Effector memory CD8-positive, alpha-beta T cell (primary cell): ENCODE measurements at regions not wholly inside any gene's neighbourhood (a gene's known extent, or its start where the extent isn't known, plus 50 kb on each side); places are given as distances from the start of the nearest gene placed in this dataset.

Experiments
- ATAC-seq: fragments of 150-1000 bp; cut with Tn5 transposase; replicated peaks from 2 replicates; pipeline ENCODE4 v1.10.0; 2021; ENCODE audit warnings: mild to moderate bottlenecking, moderate library complexity
- DNase-seq, 3 experiments: peaks; one replicate each; pipeline ENCODE4 v3.0.0; 2021
- H3K27ac Mint-ChIP-seq, 2 donors: one replicate each; pipeline ENCODE4 v1.8.0; 2022; ENCODE audit warnings: mild to moderate bottlenecking in 2 of 2, mixed read lengths in 2 of 2, moderate library complexity in 2 of 2
- H3K27me3 Mint-ChIP-seq, 2 donors: one replicate each; pipeline ENCODE4 v1.8.0; 2022; ENCODE audit warnings: mixed read lengths in 2 of 2
- H3K36me3 Mint-ChIP-seq: one replicate; pipeline ENCODE4 v1.8.0; 2022; ENCODE audit warnings: mild to moderate bottlenecking, moderate library complexity, mixed read lengths; ENCODE audit not compliant: insufficient read depth
- H3K4me1 Mint-ChIP-seq, 2 donors: one replicate each; pipeline ENCODE4 v1.8.0; 2022; ENCODE audit warnings: low read depth in 2 of 2, mixed read lengths in 2 of 2
- H3K4me3 Mint-ChIP-seq, 2 donors: one replicate each; pipeline ENCODE4 v1.8.0; 2022; ENCODE audit warnings: mild to moderate bottlenecking in 2 of 2, mixed read lengths in 2 of 2, moderate library complexity in 2 of 2
- H3K9me3 Mint-ChIP-seq, 2 donors: one replicate each; pipeline ENCODE4 v1.8.0; 2022; ENCODE audit warnings: mixed read lengths in 2 of 2

DNA sequence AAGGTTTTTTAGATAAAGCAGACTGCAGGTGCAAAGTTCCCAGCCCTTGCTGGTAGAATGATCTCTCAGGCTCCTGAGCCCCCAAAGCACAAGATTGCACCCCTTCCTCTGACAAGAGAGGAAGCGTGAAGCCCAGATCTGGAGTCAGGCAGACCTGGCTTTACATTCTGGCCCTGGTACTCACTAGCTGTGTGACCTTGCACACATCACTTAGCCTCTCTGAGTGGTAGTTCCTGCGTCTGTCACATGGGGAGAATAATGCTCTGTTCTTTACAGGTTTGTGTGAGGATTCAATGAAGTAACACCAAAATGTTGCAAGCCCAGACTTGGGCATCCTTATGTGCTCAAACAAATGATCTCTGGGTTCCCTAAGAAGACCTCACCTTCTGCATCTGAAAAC, 141.5 kb downstream of the SMAD6 start:
- ATAC-seq, result no peak
- no peaks in the 10 kb centered on the region for H3K36me3 Mint-ChIP-seq
- H3K27me3 Mint-ChIP-seq, result peaks cover 52 to 68% of the 10 kb centered on the region in 2 donors
- no peak overlapping the region for H3K4me3 Mint-ChIP-seq
- peaks cover 0 to 7% of the 10 kb centered on the region in 2 donors for H3K4me1 Mint-ChIP-seq
- no peaks in the 10 kb centered on the region for H3K9me3 Mint-ChIP-seq
- DNase-seq, result no peak
- H3K27ac Mint-ChIP-seq, result no peak overlapping the region

DNA sequence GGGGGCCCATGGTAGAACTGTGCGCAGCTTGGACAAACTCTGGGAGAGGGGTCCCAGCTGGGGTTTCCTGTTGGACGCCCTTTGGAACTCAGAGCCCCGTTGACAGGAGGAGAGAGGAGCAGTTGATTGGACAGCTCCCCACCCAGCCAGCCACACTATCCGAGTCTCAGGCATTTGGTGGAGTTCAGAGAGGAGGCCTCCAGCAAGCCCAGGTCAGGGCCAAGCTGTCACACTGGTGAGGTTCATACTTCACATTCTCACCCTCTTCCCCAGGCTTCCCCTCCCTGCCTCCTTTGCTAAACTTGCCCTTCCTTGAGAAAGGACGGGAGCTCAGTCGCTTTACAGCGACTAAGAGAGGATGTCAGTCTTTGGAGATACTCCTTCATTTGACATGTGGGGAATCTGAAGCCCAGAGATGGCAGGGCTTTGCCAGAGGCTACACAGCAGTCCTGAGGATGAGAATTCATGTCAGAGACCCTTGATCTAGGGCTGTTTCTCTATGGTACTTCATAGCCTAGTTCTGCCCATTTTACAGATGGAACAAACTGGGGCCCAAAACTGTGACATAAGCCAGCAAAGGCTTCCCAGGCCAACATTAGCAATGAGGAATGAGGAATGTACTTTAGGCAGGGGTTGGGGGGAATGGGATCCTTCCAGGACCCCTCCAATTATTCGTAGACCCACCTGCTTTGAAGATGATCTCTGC, 142.2 kb downstream of the SMAD6 start:
- Mint-ChIP-seq H3K4me3 (no peak overlapping the region), H3K36me3 (no peaks in the 10 kb centered on the region), H3K27ac (no peak overlapping the region), H3K27me3 (peaks cover 52 to 71% of the 10 kb centered on the region in 2 donors), H3K9me3 (no peaks in the 10 kb centered on the region), H3K4me1 (peaks cover 0 to 7% of the 10 kb centered on the region in 2 donors)
- ATAC-seq, result no peak
- no peak for DNase-seq

DNA sequence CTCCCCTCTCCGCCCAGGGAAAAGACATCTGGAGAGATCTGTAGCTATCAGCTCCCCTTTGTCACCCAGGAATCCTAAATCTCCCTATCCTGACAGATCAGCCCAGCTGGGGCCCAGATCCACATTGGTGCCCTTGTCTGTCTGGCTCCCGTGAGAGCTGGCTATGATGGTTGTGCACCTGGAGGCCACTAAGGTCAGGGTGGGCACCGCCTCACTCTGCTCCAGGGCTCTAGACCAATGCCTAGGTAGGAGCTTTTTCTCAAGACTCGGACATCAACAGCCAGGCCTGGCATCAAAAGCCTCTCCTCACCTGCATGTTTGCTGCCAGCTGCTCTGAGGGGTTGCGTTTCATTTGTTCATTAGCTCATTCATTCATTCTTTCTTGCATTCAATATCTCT, 142.7 kb downstream of the SMAD6 start:
- DNase-seq (no peak), ATAC-seq (no peak)
- H3K36me3 Mint-ChIP-seq, result no peaks in the 10 kb centered on the region
- no peak overlapping the region for H3K27ac Mint-ChIP-seq
- peaks cover 0 to 7% of the 10 kb centered on the region in 2 donors for H3K4me1 Mint-ChIP-seq
- no peaks in the 10 kb centered on the region for H3K9me3 Mint-ChIP-seq
- H3K27me3 Mint-ChIP-seq, result peaks cover 52 to 71% of the 10 kb centered on the region in 2 donors
- H3K4me3 Mint-ChIP-seq, result no peak overlapping the region

DNA sequence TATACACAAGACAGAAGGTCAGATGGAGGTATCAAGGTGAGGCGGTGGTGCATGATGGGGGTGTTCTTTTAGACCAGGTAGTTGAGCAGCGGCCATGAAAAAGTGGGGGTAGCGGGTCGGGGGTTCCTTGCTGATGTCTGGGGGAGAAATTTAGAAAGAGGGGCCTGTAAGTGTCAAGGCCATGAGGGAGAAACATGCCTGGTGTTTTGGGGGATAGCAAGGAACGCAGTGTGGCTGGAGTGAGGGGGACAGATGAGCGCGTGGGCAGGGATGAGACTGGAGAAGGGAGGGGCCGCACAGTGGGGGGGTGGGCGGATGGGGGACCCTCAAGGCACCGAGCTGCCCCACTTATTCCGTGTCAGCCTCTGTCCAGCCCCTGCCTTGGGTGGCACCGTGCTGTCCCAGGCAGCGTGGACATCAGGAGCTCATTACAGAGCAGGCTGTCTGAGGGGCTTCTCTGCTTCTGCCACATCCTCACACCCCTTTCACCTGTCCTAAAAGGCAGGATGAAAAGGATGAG, 143.3 kb downstream of the SMAD6 start:
- H3K27ac Mint-ChIP-seq, result no peak overlapping the region
- ATAC-seq, result no peak
- no peaks in the 10 kb centered on the region for H3K9me3 Mint-ChIP-seq
- peaks cover 52 to 71% of the 10 kb centered on the region in 2 donors for H3K27me3 Mint-ChIP-seq
- H3K4me3 Mint-ChIP-seq, result no peak overlapping the region
- peaks cover 0 to 7% of the 10 kb centered on the region in 2 donors for H3K4me1 Mint-ChIP-seq
- no peak for DNase-seq
- H3K36me3 Mint-ChIP-seq, result no peaks in the 10 kb centered on the region

DNA sequence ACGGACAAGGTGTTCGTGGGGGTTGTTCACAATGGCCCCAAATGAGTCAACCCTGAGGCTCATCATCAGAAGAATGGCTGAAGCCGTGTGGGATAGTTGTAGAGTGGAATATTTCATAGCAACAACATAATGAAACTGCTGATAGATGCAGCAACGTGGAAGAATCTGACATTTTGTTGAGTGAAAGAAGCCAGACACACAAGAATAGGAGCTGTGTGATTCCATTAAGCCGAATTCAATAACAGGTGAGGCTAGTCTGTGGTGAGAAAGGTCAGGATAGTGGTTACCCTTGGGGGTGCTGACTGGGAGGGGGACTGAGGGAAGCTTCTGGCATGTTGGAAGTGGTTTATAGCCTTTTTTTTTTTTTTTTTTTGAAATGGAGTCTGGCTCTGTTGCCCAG, 144.0 kb downstream of the SMAD6 start:
- H3K4me1 Mint-ChIP-seq, result peaks cover 1 to 8% of the 10 kb centered on the region in 2 donors
- peaks cover 47 to 66% of the 10 kb centered on the region in 2 donors for H3K27me3 Mint-ChIP-seq
- ATAC-seq, result no peak
- no peak overlapping the region for H3K27ac Mint-ChIP-seq
- DNase-seq, result no peak
- no peaks in the 10 kb centered on the region for H3K9me3 Mint-ChIP-seq
- no peaks in the 10 kb centered on the region for H3K36me3 Mint-ChIP-seq
- H3K4me3 Mint-ChIP-seq, result no peak overlapping the region

DNA sequence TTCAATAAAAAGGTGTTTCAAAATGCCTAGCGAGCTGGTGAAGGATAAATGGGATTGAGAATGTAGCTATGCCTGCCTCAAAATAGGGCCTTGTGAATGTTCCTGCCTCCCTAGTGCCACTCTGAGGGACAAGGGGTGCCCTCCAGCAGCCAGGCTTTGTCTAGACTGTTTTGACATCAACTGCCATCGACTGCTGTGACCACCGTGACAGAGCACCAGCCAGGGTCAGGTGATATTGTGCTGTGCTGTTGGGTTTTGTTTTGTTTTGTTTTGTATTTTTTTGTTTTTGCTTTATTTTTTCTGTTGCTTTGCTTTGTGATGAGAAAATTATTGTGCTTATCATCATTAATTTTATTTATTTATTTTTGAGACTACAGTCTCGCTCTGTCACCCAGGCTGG, 144.8 kb downstream of the SMAD6 start:
- Mint-ChIP-seq H3K27me3 (peaks cover 39 to 64% of the 10 kb centered on the region in 2 donors), H3K36me3 (no peaks in the 10 kb centered on the region), H3K9me3 (no peaks in the 10 kb centered on the region), H3K4me1 (peaks cover 6 to 10% of the 10 kb centered on the region in 2 donors), H3K4me3 (no peak overlapping the region), H3K27ac (no peak overlapping the region)
- no peak for ATAC-seq
- DNase-seq, result no peak

DNA sequence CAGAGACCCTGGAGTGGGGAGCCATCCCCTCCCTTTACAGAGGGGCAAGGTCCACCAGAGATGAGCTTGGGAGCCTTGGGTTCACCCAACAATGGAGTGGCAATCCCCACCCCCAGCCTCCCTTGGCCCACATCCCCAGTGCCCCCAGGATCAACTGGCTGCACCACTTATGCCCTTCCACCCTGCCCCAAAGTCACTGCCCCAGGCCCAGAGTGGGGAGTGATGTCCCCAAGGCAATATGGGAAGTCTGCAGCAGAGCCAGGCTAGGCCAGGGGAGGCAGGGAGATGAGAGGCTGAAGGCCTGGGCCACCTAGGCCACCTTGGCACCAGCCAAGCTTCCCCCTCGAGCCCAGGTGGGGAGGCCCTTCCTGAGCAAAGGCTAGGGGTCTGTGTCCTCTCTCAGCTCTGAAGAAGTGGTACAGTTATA, 145.5 kb downstream of the SMAD6 start:
- Mint-ChIP-seq H3K4me3 (no peak overlapping the region), H3K27ac (no peak overlapping the region), H3K27me3 (peaks cover 34 to 65% of the 10 kb centered on the region in 2 donors), H3K4me1 (peaks cover 8 to 10% of the 10 kb centered on the region in 2 donors), H3K9me3 (no peaks in the 10 kb centered on the region), H3K36me3 (no peaks in the 10 kb centered on the region)
- ATAC-seq (no peak), DNase-seq (no peak)

DNA sequence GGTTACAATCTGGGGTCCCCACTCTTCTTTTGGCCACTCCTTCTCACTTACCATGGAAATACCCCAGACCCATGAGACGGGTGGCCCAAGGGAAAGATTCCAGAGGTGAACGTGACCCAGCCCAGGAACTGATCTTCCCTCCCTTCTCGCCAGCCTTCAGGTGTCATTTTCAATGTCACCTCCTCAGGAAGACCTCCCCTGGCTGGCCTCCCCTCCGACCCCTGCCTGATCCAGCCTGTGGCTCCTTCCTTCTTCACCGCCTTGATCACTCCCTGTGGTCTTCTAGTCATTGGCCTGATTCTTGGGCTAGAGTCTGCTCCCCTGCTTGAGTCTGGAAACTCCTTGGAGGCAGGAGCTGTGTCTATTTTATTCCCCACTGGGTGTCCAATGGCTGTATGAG, 146.1 kb downstream of the SMAD6 start:
- ATAC-seq (no peak), DNase-seq (no peak)
- Mint-ChIP-seq H3K27me3 (peaks cover 31 to 66% of the 10 kb centered on the region in 2 donors), H3K9me3 (no peaks in the 10 kb centered on the region), H3K36me3 (no peaks in the 10 kb centered on the region), H3K4me1 (peaks cover 8 to 9% of the 10 kb centered on the region in 2 donors), H3K27ac (no peak overlapping the region), H3K4me3 (no peak overlapping the region)

DNA sequence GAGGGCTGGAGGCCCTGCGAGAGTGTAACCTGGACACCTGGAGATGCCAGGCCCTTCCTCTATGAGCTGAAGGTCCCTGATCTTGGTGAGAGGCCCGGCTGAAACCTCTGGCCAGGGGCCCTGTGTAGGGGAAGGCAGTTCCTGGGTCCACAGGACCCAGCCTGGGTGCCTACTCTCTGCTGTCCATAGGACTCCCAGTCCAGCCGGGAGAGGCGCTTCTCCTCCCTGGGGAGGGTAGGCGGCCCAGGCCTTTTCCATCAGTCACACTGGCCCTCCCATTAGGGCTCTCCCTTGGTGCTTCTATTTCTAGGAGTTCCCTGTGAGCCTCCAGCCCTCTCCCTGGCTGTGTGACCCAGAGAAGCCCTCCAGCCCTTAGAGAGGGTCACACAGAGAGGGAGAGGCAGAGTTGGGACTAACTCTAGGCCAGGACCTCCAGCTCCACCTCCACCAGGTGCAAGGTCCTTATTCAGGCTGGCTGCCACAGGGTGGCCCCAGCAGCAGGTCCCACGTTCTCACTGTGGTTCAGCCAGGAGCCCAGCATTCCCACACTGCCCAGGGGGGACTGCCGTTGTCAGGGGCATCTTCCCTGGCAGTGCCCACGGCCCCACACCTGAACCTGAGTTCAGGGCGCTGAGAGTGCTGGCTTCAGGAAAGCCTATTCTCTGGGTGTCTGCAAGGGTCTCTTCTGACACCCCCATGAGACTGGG, 146.8 kb downstream of the SMAD6 start:
- H3K27ac Mint-ChIP-seq, result no peak overlapping the region
- H3K9me3 Mint-ChIP-seq, result no peaks in the 10 kb centered on the region
- no peak overlapping the region for H3K4me3 Mint-ChIP-seq
- peaks cover 24 to 66% of the 10 kb centered on the region in 2 donors for H3K27me3 Mint-ChIP-seq
- H3K36me3 Mint-ChIP-seq, result no peaks in the 10 kb centered on the region
- ATAC-seq, result no peak
- peaks cover 7 to 8% of the 10 kb centered on the region in 2 donors for H3K4me1 Mint-ChIP-seq
- no peak for DNase-seq

DNA sequence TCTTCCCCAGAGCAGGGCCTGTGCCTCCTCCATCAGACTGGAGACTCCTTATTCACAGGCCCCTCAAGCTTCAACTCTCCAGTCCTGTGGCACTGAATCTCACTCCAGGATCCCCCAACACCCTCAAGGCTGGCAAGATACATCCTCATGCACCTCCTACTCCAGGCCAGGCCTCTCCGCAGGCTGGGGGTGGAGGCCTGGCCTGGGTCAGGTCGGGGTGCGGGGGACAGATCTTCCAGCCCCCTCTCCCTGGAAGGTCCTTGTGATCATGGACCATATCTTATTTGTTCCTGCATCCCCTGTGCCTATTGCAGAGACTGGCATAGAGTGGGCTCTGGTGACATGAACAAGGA, 147.3 kb downstream of the SMAD6 start:
- H3K27me3 Mint-ChIP-seq, result peaks cover 20 to 66% of the 10 kb centered on the region in 2 donors
- no peaks in the 10 kb centered on the region for H3K9me3 Mint-ChIP-seq
- H3K36me3 Mint-ChIP-seq, result no peaks in the 10 kb centered on the region
- no peak overlapping the region for H3K4me3 Mint-ChIP-seq
- H3K4me1 Mint-ChIP-seq, result peaks cover 7 to 8% of the 10 kb centered on the region in 2 donors
- ATAC-seq (no peak), DNase-seq (no peak)
- H3K27ac Mint-ChIP-seq, result no peak overlapping the region

DNA sequence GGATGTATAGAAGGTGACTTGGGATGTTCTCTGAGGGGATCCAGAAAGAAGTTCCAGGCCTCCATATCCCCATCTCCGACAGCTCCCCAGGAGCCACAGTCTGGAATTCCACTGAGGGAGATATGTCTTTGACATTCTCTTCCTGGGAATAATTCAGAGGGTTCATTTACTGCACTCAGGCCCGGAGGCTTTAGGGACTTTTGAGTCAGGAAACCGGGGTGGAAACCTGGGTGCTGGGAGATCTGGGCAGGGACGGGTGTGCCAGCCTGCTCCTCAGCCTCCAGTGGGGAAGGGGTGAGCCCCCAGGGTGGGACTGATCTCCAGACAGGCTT, 147.7 kb downstream of the SMAD6 start:
- H3K36me3 Mint-ChIP-seq, result no peaks in the 10 kb centered on the region
- H3K9me3 Mint-ChIP-seq, result no peaks in the 10 kb centered on the region
- peaks cover 16 to 66% of the 10 kb centered on the region in 2 donors for H3K27me3 Mint-ChIP-seq
- H3K27ac Mint-ChIP-seq, result no peak overlapping the region
- no peak for ATAC-seq
- H3K4me1 Mint-ChIP-seq, result peaks cover 7 to 8% of the 10 kb centered on the region in 2 donors
- no peak for DNase-seq
- H3K4me3 Mint-ChIP-seq, result no peak overlapping the region

DNA sequence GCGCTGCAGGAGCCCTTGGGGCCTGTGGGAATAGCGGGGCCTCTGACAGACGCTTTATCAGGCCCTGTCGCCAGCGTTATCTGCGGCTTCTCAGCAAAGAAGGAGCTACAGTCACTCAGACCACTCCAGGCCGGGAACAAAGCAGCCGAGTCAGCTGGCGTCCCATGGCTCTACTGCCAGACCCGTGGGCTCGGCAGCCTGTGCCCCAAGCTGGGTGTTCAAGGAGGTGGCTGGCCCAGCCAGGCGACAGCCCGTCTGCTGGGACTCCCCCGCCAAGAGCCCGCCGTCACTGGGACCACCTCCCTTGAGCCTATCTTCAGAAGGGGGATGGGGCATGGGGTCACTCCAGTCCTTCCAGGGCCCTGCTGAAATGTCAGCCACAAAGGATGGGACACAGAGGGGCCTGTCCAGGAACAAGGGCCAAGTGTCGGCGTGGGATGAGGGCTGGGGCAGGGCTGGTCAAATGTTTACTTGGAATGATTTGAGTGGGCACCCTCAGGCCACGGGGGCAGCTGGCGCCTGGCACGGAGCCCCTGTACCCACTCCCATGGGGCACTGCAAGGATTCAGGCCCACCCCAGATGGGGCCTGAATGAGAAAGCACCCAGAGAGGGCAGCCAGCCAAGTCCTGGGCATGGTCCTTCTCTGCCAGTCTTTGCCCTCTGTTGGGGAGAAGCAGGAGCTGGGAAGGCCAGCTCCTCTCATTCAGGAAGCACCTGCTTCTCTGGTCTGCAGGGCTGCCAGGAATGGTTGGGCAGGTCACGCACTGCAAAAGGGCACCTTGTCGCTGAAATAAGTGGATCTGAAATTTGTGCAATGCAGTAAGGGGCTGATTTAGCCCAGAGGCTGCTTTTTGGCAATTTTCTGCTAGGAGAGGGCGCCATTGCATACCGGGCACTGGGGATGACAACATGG, 148.3 kb downstream of the SMAD6 start:
- no peaks in the 10 kb centered on the region for H3K9me3 Mint-ChIP-seq
- H3K4me1 Mint-ChIP-seq, result peaks cover 7 to 8% of the 10 kb centered on the region in 2 donors
- ATAC-seq (no peak), DNase-seq (no peak)
- H3K27me3 Mint-ChIP-seq, result peaks cover 16 to 66% of the 10 kb centered on the region in 2 donors
- no peak overlapping the region for H3K27ac Mint-ChIP-seq
- H3K4me3 Mint-ChIP-seq, result no peak overlapping the region
- no peaks in the 10 kb centered on the region for H3K36me3 Mint-ChIP-seq

DNA sequence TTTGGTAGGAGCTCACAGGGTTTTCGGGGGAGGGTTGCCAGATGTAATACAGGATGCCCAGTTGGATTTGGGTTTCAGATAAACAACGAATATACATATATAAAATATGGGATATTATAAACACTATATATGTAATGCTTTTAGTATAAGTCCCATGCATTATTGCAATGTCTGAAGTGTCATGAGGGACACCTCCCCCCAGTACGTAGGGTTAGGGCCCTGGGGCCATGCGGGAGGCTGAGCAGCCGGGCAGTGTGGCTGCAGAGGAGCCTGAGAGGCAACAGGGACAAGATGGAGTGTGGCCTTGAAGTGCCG, 148.9 kb downstream of the SMAD6 start:
- H3K27me3 Mint-ChIP-seq, result peaks cover 12 to 64% of the 10 kb centered on the region in 2 donors
- H3K4me1 Mint-ChIP-seq, result peaks cover 7 to 8% of the 10 kb centered on the region in 2 donors
- ATAC-seq, result no peak
- no peaks in the 10 kb centered on the region for H3K9me3 Mint-ChIP-seq
- H3K4me3 Mint-ChIP-seq, result peak overlapping the region; percentile 3 to 46
- H3K36me3 Mint-ChIP-seq, result no peaks in the 10 kb centered on the region
- no peak for DNase-seq
- no peak overlapping the region for H3K27ac Mint-ChIP-seq
